ENCODE measurements at regions not wholly inside any gene's neighbourhood (a gene's known extent, or its start where the extent isn't known, plus 50 kb on each side); places are given as distances from the start of the nearest gene placed in this dataset.

DNA sequence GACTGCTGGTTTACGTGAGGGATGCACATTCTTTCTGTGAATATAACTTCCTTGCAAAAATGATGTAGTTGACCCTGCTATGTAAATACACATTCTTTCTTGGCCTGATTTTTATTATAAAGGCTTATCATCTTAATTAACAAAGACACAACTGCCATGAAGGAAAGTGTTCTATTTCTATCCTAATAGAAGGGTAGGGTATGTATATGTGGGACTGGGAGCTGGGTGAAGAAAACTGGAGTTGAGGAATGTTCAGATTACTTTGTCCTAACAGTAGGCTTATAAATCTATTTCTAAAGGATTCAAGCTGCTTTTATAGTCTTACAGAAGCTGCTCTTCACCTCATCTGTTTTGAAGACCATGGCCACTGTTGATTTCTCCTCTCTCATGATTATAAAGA, 76.5 kb upstream of the RGS17 start:
- intact Hi-C loops (cut with micrococcal nuclease), result no loop called here
- H3K4me3 Mint-ChIP-seq, result no peak overlapping the region
- no peaks in the 10 kb centered on the region for H3K9me3 Mint-ChIP-seq
- ChIA-PET POLR2A (no interaction called here), CTCF (no interaction called here)
- H3K27me3 Mint-ChIP-seq, result no peaks in the 10 kb centered on the region
- no peak overlapping the region for H3K27ac Mint-ChIP-seq
- DNase-seq (no peak), ATAC-seq (ENCODE audit: low read depth) (no peak)
- TF ChIP-seq, protein P1, sequence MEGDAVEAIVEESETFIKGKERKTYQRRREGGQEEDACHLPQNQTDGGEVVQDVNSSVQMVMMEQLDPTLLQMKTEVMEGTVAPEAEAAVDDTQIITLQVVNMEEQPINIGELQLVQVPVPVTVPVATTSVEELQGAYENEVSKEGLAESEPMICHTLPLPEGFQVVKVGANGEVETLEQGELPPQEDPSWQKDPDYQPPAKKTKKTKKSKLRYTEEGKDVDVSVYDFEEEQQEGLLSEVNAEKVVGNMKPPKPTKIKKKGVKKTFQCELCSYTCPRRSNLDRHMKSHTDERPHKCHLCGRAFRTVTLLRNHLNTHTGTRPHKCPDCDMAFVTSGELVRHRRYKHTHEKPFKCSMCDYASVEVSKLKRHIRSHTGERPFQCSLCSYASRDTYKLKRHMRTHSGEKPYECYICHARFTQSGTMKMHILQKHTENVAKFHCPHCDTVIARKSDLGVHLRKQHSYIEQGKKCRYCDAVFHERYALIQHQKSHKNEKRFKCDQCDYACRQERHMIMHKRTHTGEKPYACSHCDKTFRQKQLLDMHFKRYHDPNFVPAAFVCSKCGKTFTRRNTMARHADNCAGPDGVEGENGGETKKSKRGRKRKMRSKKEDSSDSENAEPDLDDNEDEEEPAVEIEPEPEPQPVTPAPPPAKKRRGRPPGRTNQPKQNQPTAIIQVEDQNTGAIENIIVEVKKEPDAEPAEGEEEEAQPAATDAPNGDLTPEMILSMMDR (IDR thresholded peaks at IDR 0.05), result no peak
- H3K36me3 Mint-ChIP-seq (ENCODE audit: low read depth), result no peaks in the 10 kb centered on the region
- H3K4me1 Mint-ChIP-seq, result no peaks in the 10 kb centered on the region

DNA sequence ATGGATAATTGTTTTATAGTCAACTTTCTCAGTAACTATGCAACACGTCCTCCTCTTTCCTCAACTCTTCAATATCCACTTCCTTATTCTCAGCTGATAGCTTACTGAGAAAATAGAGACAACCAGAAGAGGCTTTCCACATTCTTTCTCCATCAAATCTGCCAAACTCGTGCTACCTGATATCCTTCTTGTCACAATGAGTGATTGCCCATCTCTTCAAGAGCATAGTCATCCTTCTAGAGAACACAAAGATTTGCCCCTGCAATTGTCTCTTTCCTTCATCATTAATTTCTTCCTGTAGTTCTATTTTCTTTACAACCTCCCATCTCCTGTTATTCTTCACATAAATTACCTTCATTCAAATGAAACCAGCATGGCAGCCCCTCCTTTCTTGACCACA, 75.9 kb upstream of the RGS17 start:
- no peaks in the 10 kb centered on the region for H3K36me3 Mint-ChIP-seq (ENCODE audit: low read depth)
- H3K27ac Mint-ChIP-seq, result no peak overlapping the region

GRCh38 chr6:153192943-153193885, 62.1 kb upstream of the RGS17 start:
- Mint-ChIP-seq H3K4me1 (no peaks in the 10 kb centered on the region), H3K27me3 (no peaks in the 10 kb centered on the region), H3K9me3 (peaks cover 6% of the 10 kb centered on the region), H3K36me3 (ENCODE audit: low read depth) (no peaks in the 10 kb centered on the region), H3K27ac (no peak overlapping the region), H3K4me3 (no peak overlapping the region)
- POLR2A ChIA-PET, result no interaction called here
- CTCF ChIA-PET, result no interaction called here
- intact Hi-C loops (cut with micrococcal nuclease), result no loop called here
- no peak for ATAC-seq (ENCODE audit: low read depth)
- no peak for DNase-seq
- TF ChIP-seq, protein P1 (IDR thresholded peaks at IDR 0.05), result no peak

More for the DNA sequence above, 75.9 kb upstream of the RGS17 start:
- TF ChIP-seq, protein P1 (IDR thresholded peaks at IDR 0.05), result no peak
- ChIA-PET CTCF (no interaction called here), POLR2A (no interaction called here)
- Mint-ChIP-seq H3K4me1 (no peaks in the 10 kb centered on the region), H3K27me3 (no peaks in the 10 kb centered on the region), H3K4me3 (no peak overlapping the region), H3K9me3 (no peaks in the 10 kb centered on the region)
- DNase-seq (no peak), ATAC-seq (ENCODE audit: low read depth) (no peak)
- intact Hi-C loops (cut with micrococcal nuclease), result no loop called here

GRCh38 chr6:153183925-153184324, 52.8 kb upstream of the RGS17 start:
- intact Hi-C loops (cut with micrococcal nuclease), result no loop called here
- TF ChIP-seq, protein P1 (IDR thresholded peaks at IDR 0.05), result no peak
- ChIA-PET CTCF (no interaction called here), POLR2A (interaction anchor here (0.6 kb wide), 1 partner anchor 40 kb away, joined by 6 read pairs; no protein-coding TSS in a partner anchor)
- no peak for ATAC-seq (ENCODE audit: low read depth)
- no peak overlapping the region for H3K27ac Mint-ChIP-seq
- no peaks in the 10 kb centered on the region for H3K4me1 Mint-ChIP-seq
- no peak overlapping the region for H3K4me3 Mint-ChIP-seq
- no peaks in the 10 kb centered on the region for H3K36me3 Mint-ChIP-seq (ENCODE audit: low read depth)
- DNase-seq, result no peak
- H3K9me3 Mint-ChIP-seq, result peaks cover 2% of the 10 kb centered on the region
- H3K27me3 Mint-ChIP-seq, result no peaks in the 10 kb centered on the region
